ENCODE measurements at regions not wholly inside any gene's neighbourhood (a gene's known extent, or its start where the extent isn't known, plus 50 kb on each side); places are given as distances from the start of the nearest gene placed in this dataset.

DNA sequence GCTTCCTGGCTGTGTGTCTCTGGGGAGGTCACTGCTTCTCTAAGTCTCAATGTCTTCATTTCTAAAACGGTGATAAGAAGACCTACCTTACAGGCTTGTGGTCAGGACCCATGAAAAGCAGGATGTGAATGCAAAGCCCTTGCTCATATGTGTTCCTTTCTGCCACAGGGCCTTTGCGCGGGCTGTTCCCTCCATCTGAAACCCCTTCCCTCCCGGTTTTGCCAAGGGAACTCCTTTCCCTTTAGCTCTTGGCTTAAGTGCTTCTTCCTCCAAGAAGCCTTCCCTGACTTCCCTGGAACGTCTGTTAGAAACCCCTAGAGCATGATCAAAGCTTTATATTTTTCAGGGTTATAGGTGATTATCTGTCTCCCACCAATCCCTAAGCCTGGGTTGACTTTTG lies 147.2 kb upstream of the PTPN1 start:
- TF ChIP-seq, protein P1, sequence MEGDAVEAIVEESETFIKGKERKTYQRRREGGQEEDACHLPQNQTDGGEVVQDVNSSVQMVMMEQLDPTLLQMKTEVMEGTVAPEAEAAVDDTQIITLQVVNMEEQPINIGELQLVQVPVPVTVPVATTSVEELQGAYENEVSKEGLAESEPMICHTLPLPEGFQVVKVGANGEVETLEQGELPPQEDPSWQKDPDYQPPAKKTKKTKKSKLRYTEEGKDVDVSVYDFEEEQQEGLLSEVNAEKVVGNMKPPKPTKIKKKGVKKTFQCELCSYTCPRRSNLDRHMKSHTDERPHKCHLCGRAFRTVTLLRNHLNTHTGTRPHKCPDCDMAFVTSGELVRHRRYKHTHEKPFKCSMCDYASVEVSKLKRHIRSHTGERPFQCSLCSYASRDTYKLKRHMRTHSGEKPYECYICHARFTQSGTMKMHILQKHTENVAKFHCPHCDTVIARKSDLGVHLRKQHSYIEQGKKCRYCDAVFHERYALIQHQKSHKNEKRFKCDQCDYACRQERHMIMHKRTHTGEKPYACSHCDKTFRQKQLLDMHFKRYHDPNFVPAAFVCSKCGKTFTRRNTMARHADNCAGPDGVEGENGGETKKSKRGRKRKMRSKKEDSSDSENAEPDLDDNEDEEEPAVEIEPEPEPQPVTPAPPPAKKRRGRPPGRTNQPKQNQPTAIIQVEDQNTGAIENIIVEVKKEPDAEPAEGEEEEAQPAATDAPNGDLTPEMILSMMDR (IDR thresholded peaks at IDR 0.05) = no peak
- no peak for TF ChIP-seq POLR2A (IDR thresholded peaks at IDR 0.05)

Measured in adrenal gland (tissue), 5 donors.